ENCODE measurements at regions not wholly inside any gene's neighbourhood (a gene's known extent, or its start where the extent isn't known, plus 50 kb on each side); places are given as distances from the start of the nearest gene placed in this dataset.

GRCh38 chr15:96123630-96124187 lies 206.8 kb upstream of the NR2F2 start:
- H3K36me3 Mint-ChIP-seq (ENCODE audit: unreplicated experiment) = no peaks in the 10 kb centered on the region
- H3K4me3 Mint-ChIP-seq (ENCODE audit: unreplicated experiment) = no peak overlapping the region
- no peaks in the 10 kb centered on the region for H3K4me1 Mint-ChIP-seq (ENCODE audit: low read depth, unreplicated experiment)

GRCh38 chr15:96124436-96124835 lies 206.1 kb upstream of the NR2F2 start:
- Mint-ChIP-seq H3K27ac (ENCODE audit: unreplicated experiment) (no peak overlapping the region), H3K4me1 (ENCODE audit: low read depth, unreplicated experiment) (no peaks in the 10 kb centered on the region), H3K27me3 (ENCODE audit: unreplicated experiment) (peaks cover 7% of the 10 kb centered on the region), H3K4me3 (ENCODE audit: unreplicated experiment) (no peak overlapping the region), H3K9me3 (ENCODE audit: unreplicated experiment) (no peaks in the 10 kb centered on the region), H3K36me3 (ENCODE audit: unreplicated experiment) (no peaks in the 10 kb centered on the region)
- TF ChIP-seq, protein P1, sequence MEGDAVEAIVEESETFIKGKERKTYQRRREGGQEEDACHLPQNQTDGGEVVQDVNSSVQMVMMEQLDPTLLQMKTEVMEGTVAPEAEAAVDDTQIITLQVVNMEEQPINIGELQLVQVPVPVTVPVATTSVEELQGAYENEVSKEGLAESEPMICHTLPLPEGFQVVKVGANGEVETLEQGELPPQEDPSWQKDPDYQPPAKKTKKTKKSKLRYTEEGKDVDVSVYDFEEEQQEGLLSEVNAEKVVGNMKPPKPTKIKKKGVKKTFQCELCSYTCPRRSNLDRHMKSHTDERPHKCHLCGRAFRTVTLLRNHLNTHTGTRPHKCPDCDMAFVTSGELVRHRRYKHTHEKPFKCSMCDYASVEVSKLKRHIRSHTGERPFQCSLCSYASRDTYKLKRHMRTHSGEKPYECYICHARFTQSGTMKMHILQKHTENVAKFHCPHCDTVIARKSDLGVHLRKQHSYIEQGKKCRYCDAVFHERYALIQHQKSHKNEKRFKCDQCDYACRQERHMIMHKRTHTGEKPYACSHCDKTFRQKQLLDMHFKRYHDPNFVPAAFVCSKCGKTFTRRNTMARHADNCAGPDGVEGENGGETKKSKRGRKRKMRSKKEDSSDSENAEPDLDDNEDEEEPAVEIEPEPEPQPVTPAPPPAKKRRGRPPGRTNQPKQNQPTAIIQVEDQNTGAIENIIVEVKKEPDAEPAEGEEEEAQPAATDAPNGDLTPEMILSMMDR (IDR thresholded peaks at IDR 0.05; ENCODE audit: partially characterized antibody, unreplicated experiment) = no peak
- DNase-seq = no peak

More at GRCh38 chr15:96123630-96124187, 206.8 kb upstream of the NR2F2 start:
- no peak for DNase-seq
- H3K9me3 Mint-ChIP-seq (ENCODE audit: unreplicated experiment) = no peaks in the 10 kb centered on the region
- no peak overlapping the region for H3K27ac Mint-ChIP-seq (ENCODE audit: unreplicated experiment)
- peaks cover 7% of the 10 kb centered on the region for H3K27me3 Mint-ChIP-seq (ENCODE audit: unreplicated experiment)
- TF ChIP-seq, protein P1 (IDR thresholded peaks at IDR 0.05; ENCODE audit: partially characterized antibody, unreplicated experiment) = no peak

- Mint-ChIP-seq H3K36me3 (ENCODE audit: unreplicated experiment) (no peaks in the 10 kb centered on the region), H3K4me1 (ENCODE audit: low read depth, unreplicated experiment) (no peaks in the 10 kb centered on the region), H3K27me3 (ENCODE audit: unreplicated experiment) (peaks cover 7% of the 10 kb centered on the region), H3K27ac (ENCODE audit: unreplicated experiment) (no peak overlapping the region), H3K9me3 (ENCODE audit: unreplicated experiment) (no peaks in the 10 kb centered on the region), H3K4me3 (ENCODE audit: unreplicated experiment) (no peak overlapping the region)
- TF ChIP-seq, protein P1 (IDR thresholded peaks at IDR 0.05; ENCODE audit: partially characterized antibody, unreplicated experiment) = no peak
- DNase-seq = no peak
Measured at GRCh38 chr15:96125721-96126415, 204.6 kb upstream of the NR2F2 start.

- H3K9me3 Mint-ChIP-seq (ENCODE audit: unreplicated experiment) = no peaks in the 10 kb centered on the region
- H3K27ac Mint-ChIP-seq (ENCODE audit: unreplicated experiment) = no peak overlapping the region
- no peak for DNase-seq
- peaks cover 7% of the 10 kb centered on the region for H3K27me3 Mint-ChIP-seq (ENCODE audit: unreplicated experiment)
- H3K4me1 Mint-ChIP-seq (ENCODE audit: low read depth, unreplicated experiment) = no peaks in the 10 kb centered on the region
- H3K4me3 Mint-ChIP-seq (ENCODE audit: unreplicated experiment) = no peak overlapping the region
- H3K36me3 Mint-ChIP-seq (ENCODE audit: unreplicated experiment) = no peaks in the 10 kb centered on the region
- TF ChIP-seq, protein P1 (IDR thresholded peaks at IDR 0.05; ENCODE audit: partially characterized antibody, unreplicated experiment) = no peak
Measured at GRCh38 chr15:96126859-96127258, 203.6 kb upstream of the NR2F2 start.

GRCh38 chr15:96130734-96131133 lies 199.8 kb upstream of the NR2F2 start:
- TF ChIP-seq, protein P1 (IDR thresholded peaks at IDR 0.05; ENCODE audit: partially characterized antibody, unreplicated experiment) = no peak

More at GRCh38 chr15:96130734-96131133, 199.8 kb upstream of the NR2F2 start:
- Mint-ChIP-seq H3K27me3 (ENCODE audit: unreplicated experiment) (peaks cover 3% of the 10 kb centered on the region), H3K36me3 (ENCODE audit: unreplicated experiment) (no peaks in the 10 kb centered on the region), H3K4me1 (ENCODE audit: low read depth, unreplicated experiment) (no peaks in the 10 kb centered on the region), H3K4me3 (ENCODE audit: unreplicated experiment) (no peak overlapping the region), H3K27ac (ENCODE audit: unreplicated experiment) (no peak overlapping the region), H3K9me3 (ENCODE audit: unreplicated experiment) (no peaks in the 10 kb centered on the region)
- DNase-seq = no peak

Measured in glutamatergic neuron (in vitro differentiated cells).